C4-2B (cell line): ENCODE measurements at regions not wholly inside any gene's neighbourhood (a gene's known extent, or its start where the extent isn't known, plus 50 kb on each side); places are given as distances from the start of the nearest gene placed in this dataset.

Experiments used
- CTCF ChIP-seq: fragments of 450-650 bp; conservative IDR thresholded peaks from 2 replicates; pipeline ENCODE4 v1.5.1; 2017; ENCODE audit warnings: mild to moderate bottlenecking
- ZFX ChIP-seq: fragments of 450-650 bp; IDR thresholded peaks from 2 replicates; pipeline ENCODE4 v1.6.1; 2017

- TF ChIP-seq CTCF (no peak), ZFX (no peak)
Observed at GRCh38 chr5:128762661-128763306, 202.5 kb upstream of the SLC27A6 start.
